ENCODE measurements at regions not wholly inside any gene's neighbourhood (a gene's known extent, or its start where the extent isn't known, plus 50 kb on each side); places are given as distances from the start of the nearest gene placed in this dataset.

DNA sequence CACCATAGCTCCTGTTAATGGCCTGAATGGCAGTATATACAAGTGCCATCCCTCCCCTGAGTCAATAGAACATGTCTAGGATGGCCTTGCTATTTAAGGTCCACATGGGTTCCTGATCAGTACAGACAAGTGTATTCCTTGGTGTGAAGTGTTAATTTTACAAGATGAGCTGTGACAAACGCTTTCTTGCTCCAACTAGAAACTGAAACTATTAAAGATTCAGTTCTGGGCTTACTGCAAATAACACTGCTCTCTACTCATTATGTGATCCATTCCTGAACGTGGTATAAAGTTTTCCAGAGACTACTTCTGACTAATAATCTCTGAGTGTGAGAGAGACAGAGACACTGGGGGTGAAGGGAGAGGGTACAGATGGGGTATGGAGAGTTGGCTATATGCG, 198.0 kb upstream of the FBXL4 start:
- Histone ChIP-seq H3K4me3 (ENCODE audit: low read depth in 2 of 2, low read length in 1 of 2) (no peak overlapping the region), H3K36me3 (replicated peaks in 1 of 2; ENCODE audit: control insufficient read depth in 1 of 2, insufficient read depth in 2 of 2, low read length in 1 of 2) (no peaks in the 10 kb centered on the region), H4K20me1 (ENCODE audit: insufficient read depth) (no peaks in the 10 kb centered on the region), H3F3A (replicated peaks; ENCODE audit: insufficient read depth) (no peaks in the 10 kb centered on the region), H3K79me2 (ENCODE audit: insufficient read depth) (no peaks in the 10 kb centered on the region), H3K4me2 (no peak overlapping the region), H3K27me3 (ENCODE audit: insufficient read depth) (no peaks in the 10 kb centered on the region), H3K9ac (no peak overlapping the region), H3K27ac (ENCODE audit: low read depth in 2 of 2, low read length in 1 of 2) (no peak overlapping the region), H2AFZ (ENCODE audit: low read depth) (no peak overlapping the region), H3K9me2 (no peaks in the 10 kb centered on the region), H3K9me3 (no peaks in the 10 kb centered on the region), H3K4me1 (ENCODE audit: control insufficient read depth in 1 of 2, insufficient read depth in 2 of 2, low read depth in 1 of 2, low read length in 1 of 2) (no peaks in the 10 kb centered on the region; a peak in 1 of 4 replicates)
- TF ChIP-seq, protein P1, sequence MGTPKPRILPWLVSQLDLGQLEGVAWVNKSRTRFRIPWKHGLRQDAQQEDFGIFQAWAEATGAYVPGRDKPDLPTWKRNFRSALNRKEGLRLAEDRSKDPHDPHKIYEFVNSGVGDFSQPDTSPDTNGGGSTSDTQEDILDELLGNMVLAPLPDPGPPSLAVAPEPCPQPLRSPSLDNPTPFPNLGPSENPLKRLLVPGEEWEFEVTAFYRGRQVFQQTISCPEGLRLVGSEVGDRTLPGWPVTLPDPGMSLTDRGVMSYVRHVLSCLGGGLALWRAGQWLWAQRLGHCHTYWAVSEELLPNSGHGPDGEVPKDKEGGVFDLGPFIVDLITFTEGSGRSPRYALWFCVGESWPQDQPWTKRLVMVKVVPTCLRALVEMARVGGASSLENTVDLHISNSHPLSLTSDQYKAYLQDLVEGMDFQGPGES (IDR thresholded peaks at IDR 0.05; ENCODE audit: low read depth, low read length) = no peak
- TF ChIP-seq CHD2 (IDR thresholded peaks at IDR 0.05; ENCODE audit: low read length, partially characterized antibody) (no peak), FOXJ3 (CRISPR knock-in tag; IDR thresholded peaks at IDR 0.05) (no peak), TEAD4 (IDR thresholded peaks at IDR 0.05; ENCODE audit: borderline replicate concordance, insufficient read depth) (no peak), MXI1 (IDR thresholded peaks at IDR 0.05; ENCODE audit: low read depth, low read length) (no peak), POLR2AphosphoS5 (IDR thresholded peaks at IDR 0.05; ENCODE audit: low read depth, low read length) (no peak), RXRA (IDR thresholded peaks at IDR 0.05; ENCODE audit: borderline replicate concordance, low read depth) (no peak), RCOR1 (IDR thresholded peaks at IDR 0.05; ENCODE audit: low read length) (no peak)
- TF ChIP-seq, protein P2, sequence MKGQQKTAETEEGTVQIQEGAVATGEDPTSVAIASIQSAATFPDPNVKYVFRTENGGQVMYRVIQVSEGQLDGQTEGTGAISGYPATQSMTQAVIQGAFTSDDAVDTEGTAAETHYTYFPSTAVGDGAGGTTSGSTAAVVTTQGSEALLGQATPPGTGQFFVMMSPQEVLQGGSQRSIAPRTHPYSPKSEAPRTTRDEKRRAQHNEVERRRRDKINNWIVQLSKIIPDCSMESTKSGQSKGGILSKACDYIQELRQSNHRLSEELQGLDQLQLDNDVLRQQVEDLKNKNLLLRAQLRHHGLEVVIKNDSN (IDR thresholded peaks at IDR 0.05; ENCODE audit: borderline replicate concordance, low read depth) = no peak
- POLR2A ChIA-PET = no interaction called here
- 35% methylated on average over 3 of the region's 3 CpGs for WGBS (ENCODE audit: low lambda C conversion rate)
- CTCF ChIA-PET = interaction anchor here (0.6 to 4.8 kb wide), 3 partner anchors 14 to 96 kb away, joined by 3 to 21 read pairs (median 3); no protein-coding TSS in a partner anchor
- no peak for DNase-seq

DNA sequence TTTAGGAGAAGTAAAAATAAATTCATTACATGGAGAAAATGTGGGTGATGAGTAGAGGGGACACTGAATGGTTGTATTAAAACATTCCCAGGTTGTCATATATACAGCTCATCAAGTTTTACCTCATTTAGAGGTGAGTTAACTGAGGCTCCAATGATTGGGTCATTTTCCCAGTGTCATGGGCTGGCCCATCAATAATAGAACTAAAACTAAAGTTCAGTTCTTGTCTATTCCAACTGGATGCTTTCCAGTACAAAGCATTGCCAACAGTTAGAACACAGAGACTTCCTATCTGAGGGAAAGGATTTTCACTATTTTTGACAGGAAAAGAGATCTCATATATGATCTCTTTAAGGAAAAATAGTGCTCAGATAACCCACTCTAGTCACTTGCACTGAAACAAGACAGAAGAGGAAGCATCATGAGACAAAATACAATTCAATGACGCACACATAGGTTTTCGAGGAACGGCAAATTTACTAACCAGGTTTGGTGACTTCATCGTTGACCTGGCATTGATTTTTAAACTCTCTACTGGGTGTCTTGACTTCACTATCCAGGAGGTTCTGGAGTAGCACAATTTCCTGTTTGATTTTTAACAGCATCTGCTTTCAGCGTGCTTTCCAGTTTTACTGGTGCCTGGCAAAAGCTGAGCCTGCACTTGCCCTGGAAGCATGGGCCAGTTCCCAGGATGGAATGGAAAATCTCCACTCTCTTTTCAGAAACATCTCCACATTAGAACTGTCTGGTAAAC, 195.5 kb upstream of the FBXL4 start:
- Histone ChIP-seq H3K36me3 (replicated peaks in 1 of 2; ENCODE audit: control insufficient read depth in 1 of 2, insufficient read depth in 2 of 2, low read length in 1 of 2) (no peaks in the 10 kb centered on the region), H3K4me2 (no peak overlapping the region), H3K9me2 (no peaks in the 10 kb centered on the region), H3K27me3 (ENCODE audit: insufficient read depth) (no peaks in the 10 kb centered on the region), H3K9ac (no peak overlapping the region), H3K4me3 (ENCODE audit: low read depth in 2 of 2, low read length in 1 of 2) (no peak overlapping the region), H3K27ac (ENCODE audit: low read depth in 2 of 2, low read length in 1 of 2) (no peak overlapping the region), H3F3A (replicated peaks; ENCODE audit: insufficient read depth) (no peaks in the 10 kb centered on the region), H3K4me1 (ENCODE audit: control insufficient read depth in 1 of 2, insufficient read depth in 2 of 2, low read depth in 1 of 2, low read length in 1 of 2) (no peaks in the 10 kb centered on the region; a peak in 1 of 4 replicates), H3K9me3 (no peaks in the 10 kb centered on the region), H4K20me1 (ENCODE audit: insufficient read depth) (no peaks in the 10 kb centered on the region), H2AFZ (ENCODE audit: low read depth) (no peak overlapping the region), H3K79me2 (ENCODE audit: insufficient read depth) (no peaks in the 10 kb centered on the region)
- CTCF ChIA-PET = interaction anchor here (0.8 to 1.9 kb wide), 4 partner anchors 9 to 98 kb away, joined by 3 to 9 read pairs (median 4); no protein-coding TSS in a partner anchor
- WGBS (ENCODE audit: low lambda C conversion rate) = 72% methylated on average over 5 of the region's 5 CpGs
- TF ChIP-seq, protein P3, sequence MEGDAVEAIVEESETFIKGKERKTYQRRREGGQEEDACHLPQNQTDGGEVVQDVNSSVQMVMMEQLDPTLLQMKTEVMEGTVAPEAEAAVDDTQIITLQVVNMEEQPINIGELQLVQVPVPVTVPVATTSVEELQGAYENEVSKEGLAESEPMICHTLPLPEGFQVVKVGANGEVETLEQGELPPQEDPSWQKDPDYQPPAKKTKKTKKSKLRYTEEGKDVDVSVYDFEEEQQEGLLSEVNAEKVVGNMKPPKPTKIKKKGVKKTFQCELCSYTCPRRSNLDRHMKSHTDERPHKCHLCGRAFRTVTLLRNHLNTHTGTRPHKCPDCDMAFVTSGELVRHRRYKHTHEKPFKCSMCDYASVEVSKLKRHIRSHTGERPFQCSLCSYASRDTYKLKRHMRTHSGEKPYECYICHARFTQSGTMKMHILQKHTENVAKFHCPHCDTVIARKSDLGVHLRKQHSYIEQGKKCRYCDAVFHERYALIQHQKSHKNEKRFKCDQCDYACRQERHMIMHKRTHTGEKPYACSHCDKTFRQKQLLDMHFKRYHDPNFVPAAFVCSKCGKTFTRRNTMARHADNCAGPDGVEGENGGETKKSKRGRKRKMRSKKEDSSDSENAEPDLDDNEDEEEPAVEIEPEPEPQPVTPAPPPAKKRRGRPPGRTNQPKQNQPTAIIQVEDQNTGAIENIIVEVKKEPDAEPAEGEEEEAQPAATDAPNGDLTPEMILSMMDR (IDR thresholded peaks at IDR 0.05) = no peak
- TF ChIP-seq FOXM1 (IDR thresholded peaks at IDR 0.05; ENCODE audit: low read depth) (no peak), EZH2phosphoT487 (IDR thresholded peaks at IDR 0.05; ENCODE audit: borderline replicate concordance, low read depth) (no peak), RCOR1 (IDR thresholded peaks at IDR 0.05; ENCODE audit: low read length) (no peak), YY1 (IDR thresholded peaks at IDR 0.05; ENCODE audit: low read depth) (no peak), SIN3A (IDR thresholded peaks at IDR 0.05; ENCODE audit: borderline replicate concordance, low read depth, low read length) (no peak)
- TF ChIP-seq, protein P1 (IDR thresholded peaks at IDR 0.05; ENCODE audit: low read depth, low read length) = no peak
- TF ChIP-seq, protein P4, sequence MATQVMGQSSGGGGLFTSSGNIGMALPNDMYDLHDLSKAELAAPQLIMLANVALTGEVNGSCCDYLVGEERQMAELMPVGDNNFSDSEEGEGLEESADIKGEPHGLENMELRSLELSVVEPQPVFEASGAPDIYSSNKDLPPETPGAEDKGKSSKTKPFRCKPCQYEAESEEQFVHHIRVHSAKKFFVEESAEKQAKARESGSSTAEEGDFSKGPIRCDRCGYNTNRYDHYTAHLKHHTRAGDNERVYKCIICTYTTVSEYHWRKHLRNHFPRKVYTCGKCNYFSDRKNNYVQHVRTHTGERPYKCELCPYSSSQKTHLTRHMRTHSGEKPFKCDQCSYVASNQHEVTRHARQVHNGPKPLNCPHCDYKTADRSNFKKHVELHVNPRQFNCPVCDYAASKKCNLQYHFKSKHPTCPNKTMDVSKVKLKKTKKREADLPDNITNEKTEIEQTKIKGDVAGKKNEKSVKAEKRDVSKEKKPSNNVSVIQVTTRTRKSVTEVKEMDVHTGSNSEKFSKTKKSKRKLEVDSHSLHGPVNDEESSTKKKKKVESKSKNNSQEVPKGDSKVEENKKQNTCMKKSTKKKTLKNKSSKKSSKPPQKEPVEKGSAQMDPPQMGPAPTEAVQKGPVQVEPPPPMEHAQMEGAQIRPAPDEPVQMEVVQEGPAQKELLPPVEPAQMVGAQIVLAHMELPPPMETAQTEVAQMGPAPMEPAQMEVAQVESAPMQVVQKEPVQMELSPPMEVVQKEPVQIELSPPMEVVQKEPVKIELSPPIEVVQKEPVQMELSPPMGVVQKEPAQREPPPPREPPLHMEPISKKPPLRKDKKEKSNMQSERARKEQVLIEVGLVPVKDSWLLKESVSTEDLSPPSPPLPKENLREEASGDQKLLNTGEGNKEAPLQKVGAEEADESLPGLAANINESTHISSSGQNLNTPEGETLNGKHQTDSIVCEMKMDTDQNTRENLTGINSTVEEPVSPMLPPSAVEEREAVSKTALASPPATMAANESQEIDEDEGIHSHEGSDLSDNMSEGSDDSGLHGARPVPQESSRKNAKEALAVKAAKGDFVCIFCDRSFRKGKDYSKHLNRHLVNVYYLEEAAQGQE (IDR thresholded peaks at IDR 0.05; ENCODE audit: low read depth, low read length) = no peak
- no peak for DNase-seq
- POLR2A ChIA-PET = no interaction called here
